KOPT-K1 (cell line): ENCODE measurements at regions not wholly inside any gene's neighbourhood (a gene's known extent, or its start where the extent isn't known, plus 50 kb on each side); places are given as distances from the start of the nearest gene placed in this dataset.

ENCODE experiments used
- H3K27ac ChIP-seq: fragments of 200-600 bp; sonication (generic); 2 replicates; pipeline ENCODE4 v1.5.1; 2016; ENCODE audit warnings: antibody characterized with exemption, mild to moderate bottlenecking, low read depth, low read length; ENCODE audit not compliant: poor library complexity, severe bottlenecking
- H3K36me3 ChIP-seq: fragments of 200-600 bp; sonication (generic); 2 replicates; pipeline ENCODE4 v1.5.1; 2017; ENCODE audit warnings: antibody characterized with exemption, mild to moderate bottlenecking, low read length, moderate library complexity; ENCODE audit not compliant: insufficient read depth
- H3K9me3 ChIP-seq: fragments of 200-600 bp; sonication (generic); 2 replicates; pipeline ENCODE4 v1.5.1; 2017; ENCODE audit warnings: antibody characterized with exemption, low read length, mild to moderate bottlenecking; ENCODE audit not compliant: insufficient read depth, poor library complexity, severe bottlenecking

DNA sequence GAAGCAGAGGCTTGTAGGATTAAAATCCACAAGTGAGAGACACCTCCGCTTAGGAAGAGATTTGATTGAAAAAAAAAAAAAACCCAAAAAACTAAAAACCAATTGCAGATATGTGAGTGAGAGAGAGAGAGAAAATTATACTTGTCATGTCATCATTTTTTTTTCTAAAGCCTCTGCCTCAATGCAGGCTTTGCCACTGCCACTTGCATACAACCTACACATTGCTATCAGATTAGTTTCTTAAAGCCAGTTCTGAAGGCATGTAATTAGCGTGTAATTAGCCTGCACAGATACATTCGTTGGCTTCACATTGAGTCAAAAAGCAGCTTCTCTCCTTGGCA, 86.1 kb upstream of the MTPN start:
- no peaks in the 10 kb centered on the region for H3K9me3 ChIP-seq
- no peaks in the 10 kb centered on the region for H3K36me3 ChIP-seq
- H3K27ac ChIP-seq, result no peak overlapping the region

DNA sequence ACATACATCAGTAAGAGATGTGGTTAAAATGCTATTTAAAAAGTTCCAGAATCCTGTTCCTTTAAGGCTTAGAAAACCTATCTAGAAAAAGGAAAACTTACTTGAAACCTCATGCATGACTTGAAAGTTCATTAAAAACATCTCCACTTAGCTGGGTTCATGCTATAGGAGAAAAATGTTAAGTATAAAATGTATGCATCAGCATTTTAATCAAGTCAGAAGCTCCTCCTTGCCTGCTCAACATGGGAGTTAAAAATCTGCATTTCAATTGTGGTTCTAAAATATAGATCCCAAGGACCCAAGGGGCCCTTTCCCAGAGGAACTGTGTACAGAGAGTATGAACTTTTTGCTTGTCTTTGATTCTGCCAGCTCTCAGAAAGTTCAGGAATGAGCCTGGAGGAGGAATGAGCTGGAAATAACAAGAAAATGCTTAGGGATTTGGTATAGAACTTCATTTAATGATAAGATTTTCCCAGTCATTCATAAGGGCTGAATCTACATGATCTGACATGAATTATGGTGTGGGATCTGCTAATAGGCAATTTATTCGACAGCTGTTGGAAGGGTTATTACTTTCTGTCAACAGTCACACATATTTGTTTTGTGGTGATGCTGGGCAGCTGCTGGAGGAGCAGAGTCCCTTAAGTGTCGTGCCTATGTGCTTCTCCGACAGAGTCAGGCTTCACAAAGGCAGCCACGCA, 85.6 kb upstream of the MTPN start:
- Histone ChIP-seq H3K36me3 (no peaks in the 10 kb centered on the region), H3K9me3 (no peaks in the 10 kb centered on the region), H3K27ac (no peak overlapping the region)

DNA sequence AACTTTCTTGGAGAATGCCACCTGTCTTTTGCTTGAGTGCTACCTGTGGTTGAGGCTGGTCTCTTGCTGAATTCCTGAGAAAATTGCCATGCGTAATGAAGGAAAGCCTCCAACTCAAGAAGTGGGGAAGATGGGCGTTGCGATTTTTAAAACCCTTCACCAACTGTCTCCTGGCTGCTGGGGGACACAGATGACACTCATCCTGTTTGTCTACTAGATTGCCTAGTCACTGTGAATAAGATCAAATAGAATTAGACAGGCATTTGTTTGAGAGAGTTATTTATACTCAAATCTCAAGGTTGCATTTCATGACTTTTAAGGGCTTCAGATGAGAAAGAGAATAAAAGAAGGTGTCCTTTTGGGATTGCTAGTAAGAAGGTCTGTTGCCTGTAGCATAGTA, 84.3 kb upstream of the MTPN start:
- Histone ChIP-seq H3K36me3 (no peaks in the 10 kb centered on the region), H3K27ac (no peak overlapping the region), H3K9me3 (no peaks in the 10 kb centered on the region)

DNA sequence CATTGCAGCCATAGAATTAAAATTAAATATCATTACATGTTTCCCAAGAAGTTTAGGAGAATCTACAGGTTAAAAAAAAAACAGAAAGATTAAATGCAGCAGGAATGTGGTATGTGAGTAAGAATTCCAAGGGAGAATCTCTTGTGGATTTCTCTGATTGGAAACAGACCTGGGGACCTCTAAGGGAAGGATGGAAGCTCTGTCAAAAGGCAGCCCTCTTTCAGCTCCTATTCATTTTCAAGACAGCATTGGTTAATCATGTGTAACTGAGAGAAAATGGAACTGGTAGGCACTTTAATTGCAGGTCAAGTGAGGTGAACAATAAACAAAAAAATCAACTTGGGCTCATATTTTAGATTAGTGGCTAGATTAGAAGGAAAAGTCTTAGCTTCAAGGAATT, 81.4 kb upstream of the MTPN start:
- no peaks in the 10 kb centered on the region for H3K9me3 ChIP-seq
- no peaks in the 10 kb centered on the region for H3K36me3 ChIP-seq
- H3K27ac ChIP-seq, result no peak overlapping the region

DNA sequence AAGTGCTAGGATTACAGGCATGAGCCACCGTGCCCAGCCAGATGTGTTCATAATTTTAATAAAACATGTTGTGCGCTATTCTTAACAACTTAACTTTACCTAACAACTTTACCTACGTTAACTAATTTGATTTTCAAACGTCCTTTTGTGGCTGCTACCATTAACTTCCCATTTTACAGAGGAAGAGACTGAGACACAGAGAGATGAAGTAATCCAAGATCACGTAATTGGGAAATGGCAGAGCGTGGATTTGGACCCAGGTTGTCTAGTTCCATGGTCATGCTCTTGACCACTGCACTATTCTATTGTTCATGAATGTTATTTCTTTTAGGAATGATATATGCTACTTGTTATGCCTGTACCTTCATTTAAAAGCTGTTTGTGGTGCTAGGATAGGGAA, 80.3 kb upstream of the MTPN start:
- Histone ChIP-seq H3K36me3 (no peaks in the 10 kb centered on the region), H3K27ac (no peak overlapping the region), H3K9me3 (peaks cover 4% of the 10 kb centered on the region)

DNA sequence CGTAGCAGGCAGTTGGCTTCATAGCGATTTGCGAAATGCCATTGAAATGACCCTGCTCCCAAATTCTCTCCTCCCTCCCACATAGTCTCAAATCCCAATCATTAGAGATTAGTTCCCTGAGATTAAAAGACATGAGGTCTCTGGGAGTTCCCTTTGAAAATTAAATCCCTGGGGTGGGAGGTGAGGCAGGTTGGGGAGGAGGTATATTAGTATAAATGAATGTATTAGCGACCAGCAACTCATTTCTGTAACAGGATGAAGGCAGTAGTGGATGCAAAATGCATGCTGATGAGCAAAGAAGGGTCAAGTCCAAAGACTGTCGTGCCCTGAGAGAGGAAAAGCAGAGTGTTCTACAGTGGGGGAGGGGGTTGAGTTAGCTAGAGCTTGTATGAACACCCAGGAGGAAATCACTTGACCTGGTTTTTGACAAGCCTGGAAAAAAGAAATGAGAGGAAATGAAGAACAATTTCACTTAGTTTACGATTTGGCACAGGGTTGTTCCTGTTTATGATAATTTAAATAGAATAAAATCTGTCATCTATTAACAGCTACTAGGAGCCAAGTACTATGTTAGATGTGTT, 79.6 kb upstream of the MTPN start:
- H3K36me3 ChIP-seq, result no peaks in the 10 kb centered on the region
- peaks cover 4% of the 10 kb centered on the region for H3K9me3 ChIP-seq
- H3K27ac ChIP-seq, result no peak overlapping the region

DNA sequence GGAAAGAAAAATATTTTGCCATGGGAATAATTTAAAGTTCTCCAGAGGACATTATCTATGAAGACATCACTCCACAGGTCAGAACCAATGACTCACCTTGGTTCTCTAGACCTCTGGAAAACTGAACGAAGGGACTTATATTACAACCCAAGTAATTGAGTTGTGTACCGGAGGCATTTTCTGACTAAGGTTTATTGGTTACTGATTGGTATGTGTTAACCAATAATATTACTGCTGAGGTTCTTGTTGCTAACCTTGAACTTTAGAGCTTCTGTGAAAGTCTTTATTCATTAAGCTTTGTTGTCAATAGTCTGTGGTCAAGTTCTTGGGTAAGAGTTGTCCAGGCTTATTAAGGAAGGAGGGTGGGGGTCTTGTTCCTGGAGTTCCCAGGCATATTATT, 78.1 kb upstream of the MTPN start:
- H3K9me3 ChIP-seq, result peaks cover 4% of the 10 kb centered on the region
- no peak overlapping the region for H3K27ac ChIP-seq
- H3K36me3 ChIP-seq, result 0 out of 2 replicates have a peak, but pooled peaks cover 5% of the 10 kb centered on the region

DNA sequence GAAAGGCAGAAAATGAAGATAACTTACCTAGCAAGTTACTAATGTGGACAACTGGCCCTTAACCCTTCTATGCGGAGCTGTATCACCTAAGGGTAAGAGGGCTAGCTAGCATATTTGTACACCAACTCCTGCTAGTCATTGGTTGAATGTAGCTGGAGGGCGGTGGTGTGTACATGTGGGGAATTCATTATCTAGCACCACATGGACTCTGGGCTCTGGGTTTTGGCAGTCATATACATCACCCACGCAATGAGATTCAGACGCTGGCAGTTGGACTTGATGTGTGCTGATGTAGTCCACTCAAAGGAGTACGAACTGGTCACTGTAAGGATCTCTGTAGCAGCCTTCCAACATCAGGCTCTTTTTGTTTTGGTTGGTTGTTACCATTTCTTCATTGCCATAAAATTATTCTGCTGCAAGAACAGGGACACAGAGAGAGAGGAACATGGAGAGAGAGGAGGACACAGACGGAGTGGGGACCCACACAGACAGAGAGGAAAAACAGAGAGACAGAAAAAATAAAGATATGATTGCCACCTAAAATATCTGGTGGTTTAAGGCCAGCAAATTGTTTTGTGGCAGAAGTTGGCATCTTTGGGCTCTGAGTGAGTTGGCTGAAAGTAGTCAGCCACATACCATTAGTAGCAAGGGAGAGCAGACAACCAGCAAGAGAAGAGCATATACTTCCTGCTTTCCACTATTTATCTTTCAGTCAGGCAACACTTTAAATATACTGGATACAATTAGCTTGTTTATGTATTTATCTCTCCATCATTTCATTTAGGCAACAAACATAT, 76.7 kb upstream of the MTPN start:
- H3K9me3 ChIP-seq, result peaks cover 9% of the 10 kb centered on the region
- no peak overlapping the region for H3K27ac ChIP-seq
- 0 out of 2 replicates have a peak, but pooled peaks cover 13% of the 10 kb centered on the region for H3K36me3 ChIP-seq

DNA sequence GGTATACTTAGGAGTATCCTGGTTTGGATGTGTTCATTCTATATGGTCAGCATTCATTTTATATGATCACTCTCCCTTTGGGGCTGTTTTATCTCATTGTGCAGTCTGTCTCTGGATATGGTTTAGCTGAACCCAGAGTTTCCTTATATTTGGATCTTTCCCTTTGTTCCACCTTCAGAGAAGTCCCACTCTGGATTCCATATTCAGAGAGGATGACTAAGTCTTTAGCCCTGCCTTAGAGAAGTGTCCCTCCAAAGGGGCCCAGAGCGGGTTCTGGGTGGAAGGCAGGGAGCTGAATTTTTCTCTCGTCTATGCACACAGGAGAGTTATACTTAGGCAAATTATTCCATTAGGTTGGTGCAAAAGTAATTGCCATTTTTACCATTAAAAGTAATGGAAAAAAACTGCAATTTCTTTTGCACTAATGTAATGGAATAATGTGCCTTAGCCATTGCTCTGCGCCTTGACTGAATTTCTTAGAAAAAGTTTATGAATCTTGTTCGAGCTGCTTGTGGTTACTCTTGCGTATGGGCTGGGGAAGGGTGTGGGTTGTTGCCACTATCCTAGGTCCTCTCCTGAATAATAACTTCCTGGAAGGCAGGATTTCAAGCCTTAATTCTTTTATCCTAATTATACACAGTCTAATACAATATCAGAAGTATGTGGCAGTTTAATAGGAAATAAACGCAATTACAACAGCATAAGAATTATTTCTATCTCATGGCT, 74.2 kb upstream of the MTPN start:
- H3K36me3 ChIP-seq, result 0 out of 2 replicates have a peak, but pooled peaks cover 13% of the 10 kb centered on the region
- peaks cover 18% of the 10 kb centered on the region for H3K9me3 ChIP-seq
- no peak overlapping the region for H3K27ac ChIP-seq

DNA sequence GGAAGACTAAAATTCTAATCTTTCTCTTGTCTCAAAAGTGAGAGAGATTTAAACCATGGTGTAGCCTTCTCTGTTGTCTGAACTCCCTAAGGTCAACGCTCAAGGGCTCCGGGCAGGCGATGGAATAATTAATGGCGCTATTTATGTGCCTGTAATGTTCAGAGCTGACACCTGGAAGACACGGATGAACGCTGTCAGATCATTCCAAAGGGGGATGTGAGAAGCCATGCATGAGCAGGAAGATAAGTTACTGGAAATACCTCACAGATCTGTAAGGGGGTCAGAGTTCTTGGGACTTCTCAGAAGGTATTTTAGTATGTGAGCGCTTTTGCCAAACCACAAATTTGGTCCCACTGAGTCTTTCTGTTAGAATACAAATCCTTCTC, 73.3 kb upstream of the MTPN start:
- Histone ChIP-seq H3K9me3 (peaks cover 21% of the 10 kb centered on the region), H3K27ac (no peak overlapping the region), H3K36me3 (0 out of 2 replicates have a peak, but pooled peaks cover 13% of the 10 kb centered on the region)

DNA sequence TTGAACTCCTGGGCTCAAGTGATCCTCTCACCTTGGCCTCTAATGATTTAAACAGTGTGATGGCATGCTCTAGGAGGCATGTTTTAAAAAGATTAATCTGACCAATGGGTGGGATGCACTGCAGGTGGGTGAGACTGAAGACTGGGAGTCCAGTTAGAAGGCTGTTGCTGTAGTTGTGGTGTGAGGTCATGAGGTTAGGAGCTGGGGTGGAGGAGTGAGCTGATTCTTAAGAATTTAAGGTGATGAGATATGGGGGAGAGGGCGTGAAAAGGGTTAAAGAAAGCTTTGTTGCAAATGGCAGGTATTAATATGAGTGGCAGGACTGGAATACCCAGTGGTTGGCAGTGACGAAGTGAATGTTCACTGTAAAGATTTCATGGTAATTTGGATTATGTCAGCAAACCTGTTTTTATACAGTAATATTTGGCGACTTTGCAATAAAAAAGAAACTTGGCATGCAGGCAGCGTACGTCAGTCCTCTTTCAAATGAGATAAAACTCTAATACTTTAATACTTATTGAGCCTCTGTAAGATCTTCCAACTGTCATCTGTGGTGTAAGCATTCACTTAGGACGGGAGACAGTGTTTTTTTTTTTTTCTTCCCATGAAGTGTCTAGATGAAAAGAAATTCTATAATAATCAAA, 72.8 kb upstream of the MTPN start:
- Histone ChIP-seq H3K9me3 (peaks cover 21% of the 10 kb centered on the region), H3K27ac (no peak overlapping the region), H3K36me3 (0 out of 2 replicates have a peak, but pooled peaks cover 13% of the 10 kb centered on the region)

DNA sequence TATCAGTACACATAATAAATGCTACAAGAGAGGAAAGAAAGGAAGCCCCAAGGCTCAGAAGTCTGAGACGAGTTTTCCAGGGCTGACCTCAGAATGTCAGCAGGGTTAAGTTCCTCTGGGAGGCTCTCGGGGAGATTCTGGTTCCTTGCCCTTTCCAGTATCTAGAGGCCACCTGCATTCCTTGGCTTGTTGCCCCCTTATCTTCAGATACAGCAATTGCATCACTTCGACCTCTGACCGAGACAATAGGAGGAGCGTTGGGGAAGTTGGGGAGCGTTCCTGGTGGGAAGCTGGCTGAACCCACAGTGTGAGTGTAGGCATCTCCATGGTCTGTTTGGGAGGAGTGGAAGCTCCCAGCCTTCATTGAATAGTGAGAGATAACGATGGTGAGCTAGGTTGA, 72.0 kb upstream of the MTPN start:
- Histone ChIP-seq H3K27ac (no peak overlapping the region), H3K9me3 (peaks cover 21% of the 10 kb centered on the region), H3K36me3 (0 out of 2 replicates have a peak, but pooled peaks cover 13% of the 10 kb centered on the region)

DNA sequence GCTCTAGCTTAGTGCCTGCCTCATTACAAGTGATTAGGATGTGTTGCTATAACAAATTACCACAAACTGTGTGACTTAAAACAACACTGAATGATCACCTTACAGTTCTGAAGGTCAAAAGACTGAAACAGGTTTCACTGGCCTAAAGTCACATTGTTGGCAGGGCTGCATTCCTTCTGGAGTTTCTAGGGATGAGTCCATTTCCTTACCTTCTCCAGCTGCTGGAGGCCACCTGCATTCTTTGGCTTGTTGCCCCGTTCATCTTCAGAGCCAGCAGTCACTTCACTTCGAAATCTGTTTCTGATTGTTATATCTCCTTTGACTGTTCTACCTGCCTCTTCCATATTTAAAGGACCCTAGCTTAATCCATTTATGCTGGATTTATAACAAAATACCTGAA, 69.4 kb upstream of the MTPN start:
- H3K27ac ChIP-seq, result no peak overlapping the region
- peaks cover 17% of the 10 kb centered on the region for H3K9me3 ChIP-seq
- 0 out of 2 replicates have a peak, but pooled peaks cover 13% of the 10 kb centered on the region for H3K36me3 ChIP-seq

DNA sequence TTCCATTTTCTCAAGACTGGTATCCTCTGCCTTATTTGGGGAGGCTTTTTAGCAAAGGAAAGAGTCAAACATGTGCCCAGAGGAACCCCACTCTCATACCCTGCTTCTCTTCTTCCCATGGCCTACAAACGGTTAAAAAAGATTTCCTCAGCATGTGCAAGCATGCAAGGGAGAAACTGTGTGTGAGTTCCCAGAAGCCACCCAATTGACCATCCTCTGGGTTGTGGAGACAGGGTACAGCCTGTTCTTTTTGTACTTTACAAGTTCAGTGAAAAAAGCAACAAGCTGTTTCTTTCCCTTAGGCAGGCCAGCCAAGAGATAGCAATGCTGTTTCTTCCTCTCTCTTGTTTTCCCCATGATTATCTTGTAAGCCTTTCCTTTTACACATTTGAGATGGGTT, 68.8 kb upstream of the MTPN start:
- Histone ChIP-seq H3K9me3 (peaks cover 17% of the 10 kb centered on the region), H3K36me3 (0 out of 2 replicates have a peak, but pooled peaks cover 13% of the 10 kb centered on the region), H3K27ac (no peak overlapping the region)
